Thyroid gland (tissue), 4 donors: ENCODE measurements at regions not wholly inside any gene's neighbourhood (a gene's known extent, or its start where the extent isn't known, plus 50 kb on each side); places are given as distances from the start of the nearest gene placed in this dataset.

ENCODE experiments used
- POLR2A ChIP-seq, 2 donors: fragments of 450-650 bp; IDR thresholded peaks; one replicate each; pipeline ENCODE4 v1.6.1; 2017; ENCODE audit warnings: antibody characterized with exemption in 2 of 2, mild to moderate bottlenecking in 2 of 2, moderate library complexity in 1 of 2
- TF ChIP-seq, protein P1 (sequence below), 6 experiments: fragments of 200-600 bp in 3 of 6; fragments of 450-650 bp in 3 of 6; sonication (generic) in 3 of 6; IDR thresholded peaks; one replicate each; pipeline ENCODE4 v1.5.1; 2016 to 2019; ENCODE audit warnings: antibody characterized with exemption in 6 of 6, mild to moderate bottlenecking in 2 of 6, inconsistent platforms in 1 of 6, moderate library complexity in 1 of 6

DNA sequence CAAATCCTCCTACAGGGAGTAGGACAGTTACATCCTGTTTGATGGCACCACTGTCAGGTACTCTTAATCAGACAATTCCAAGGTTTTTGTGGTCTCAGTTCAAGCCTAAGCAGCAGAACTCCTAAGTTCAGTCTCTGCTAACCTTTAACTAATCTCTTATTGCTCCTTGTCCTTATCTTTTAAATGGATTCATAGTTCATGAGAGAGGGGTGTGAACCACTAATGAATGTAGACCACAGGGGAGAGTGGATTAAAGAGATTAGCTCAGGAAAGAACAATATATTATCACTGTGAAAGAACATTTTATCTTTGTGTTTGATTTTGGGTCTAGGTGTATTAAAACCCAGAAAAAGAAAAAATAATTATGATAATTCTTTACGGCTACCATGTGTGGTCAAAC lies 168.9 kb downstream of the DCK start:
- no peak for TF ChIP-seq POLR2A (IDR thresholded peaks at IDR 0.05)
- TF ChIP-seq, protein P1, sequence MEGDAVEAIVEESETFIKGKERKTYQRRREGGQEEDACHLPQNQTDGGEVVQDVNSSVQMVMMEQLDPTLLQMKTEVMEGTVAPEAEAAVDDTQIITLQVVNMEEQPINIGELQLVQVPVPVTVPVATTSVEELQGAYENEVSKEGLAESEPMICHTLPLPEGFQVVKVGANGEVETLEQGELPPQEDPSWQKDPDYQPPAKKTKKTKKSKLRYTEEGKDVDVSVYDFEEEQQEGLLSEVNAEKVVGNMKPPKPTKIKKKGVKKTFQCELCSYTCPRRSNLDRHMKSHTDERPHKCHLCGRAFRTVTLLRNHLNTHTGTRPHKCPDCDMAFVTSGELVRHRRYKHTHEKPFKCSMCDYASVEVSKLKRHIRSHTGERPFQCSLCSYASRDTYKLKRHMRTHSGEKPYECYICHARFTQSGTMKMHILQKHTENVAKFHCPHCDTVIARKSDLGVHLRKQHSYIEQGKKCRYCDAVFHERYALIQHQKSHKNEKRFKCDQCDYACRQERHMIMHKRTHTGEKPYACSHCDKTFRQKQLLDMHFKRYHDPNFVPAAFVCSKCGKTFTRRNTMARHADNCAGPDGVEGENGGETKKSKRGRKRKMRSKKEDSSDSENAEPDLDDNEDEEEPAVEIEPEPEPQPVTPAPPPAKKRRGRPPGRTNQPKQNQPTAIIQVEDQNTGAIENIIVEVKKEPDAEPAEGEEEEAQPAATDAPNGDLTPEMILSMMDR (IDR thresholded peaks at IDR 0.05): no peak
